Ovary (tissue), 7 donors: ENCODE measurements at regions not wholly inside any gene's neighbourhood (a gene's known extent, or its start where the extent isn't known, plus 50 kb on each side); places are given as distances from the start of the nearest gene placed in this dataset.

Source experiments
- DNase-seq, 5 donors: peaks; one replicate each; pipeline ENCODE4 v3.0.0-alpha.2; 2019 to 2020
- H3K27ac ChIP-seq, 2 donors: fragments of 200-600 bp; one replicate each; pipeline versions ENCODE4 v1.5.1 to v1.8.0; 2019 to 2022
- H3K27me3 ChIP-seq: fragments of 200-600 bp; one replicate; pipeline ENCODE4 v1.8.0; 2022
- H3K36me3 ChIP-seq: fragments of 200-600 bp; sonication (generic); one replicate; pipeline ENCODE4 v1.5.1; 2019
- H3K4me1 ChIP-seq: one replicate; pipeline ENCODE4 v1.8.1; 2013; ENCODE audit warnings: mild to moderate bottlenecking, moderate library complexity; ENCODE audit not compliant: insufficient read depth
- H3K4me3 ChIP-seq: fragments of 200-600 bp; sonication (generic); one replicate; pipeline ENCODE4 v1.5.1; 2017
- H3K9me3 ChIP-seq, 2 donors: fragments of 200-600 bp in 1 of 2; sonication (generic) in 1 of 2; one replicate each; pipeline versions ENCODE4 v1.5.1 to v1.8.1; 2013 to 2019; ENCODE audit warnings: mild to moderate bottlenecking in 1 of 2, moderate library complexity in 1 of 2
- CTCF ChIP-seq, 3 donors: fragments of 450-650 bp in 2 of 3; fragments of 200-600 bp in 1 of 3; IDR thresholded peaks; one replicate each; pipeline versions ENCODE4 v1.5.1 to v1.8.0; 2016 to 2022; ENCODE audit warnings: antibody characterized with exemption in 3 of 3, mild to moderate bottlenecking in 1 of 3
- EP300 ChIP-seq: sonication (generic); formaldehyde crosslinking; IDR thresholded peaks from one replicate; pipeline ENCODE4 v1.6.1; 2017; ENCODE audit warnings: antibody characterized with exemption
- POLR2A ChIP-seq: fragments of 450-650 bp; IDR thresholded peaks from one replicate; pipeline ENCODE4 v1.6.1; 2017; ENCODE audit warnings: antibody characterized with exemption, mild to moderate bottlenecking, moderate library complexity
- WGBS, 3 donors: extraction: QIAGEN DNeasy Blood & Tissue Kit in 1 of 3; methylation state at CpG; one replicate each; pipeline versions ENCODE4 v1.1.5 to v1.1.7; 2013 to 2017; 5-methylcytosine and 5-hydroxymethylcytosine counted together
- intact Hi-C, 4 donors: fragments of 100-400 bp; cut with DNase I; formaldehyde crosslinking; loops; one replicate each; pipeline versions ENCODE4 v1.11.0 to v1.15.1; 2022 to 2023
- donor health status: DM: no; HTN: no; CAD: no; lungs with moderate emphysema.
- donor health status: DM: no; HTN: no; CAD: no.
- donor health status: Bipolar disorder and iron deficiency.
- donor health status: DM: no; HTN: no; CAD: no.
- donor health status: DM: yes; HTN: yes; CAD: no.

- Histone ChIP-seq H3K27ac (no peak overlapping the region), H3K4me3 (no peak overlapping the region), H3K9me3 (no peaks in the 10 kb centered on the region), H3K27me3 (no peaks in the 10 kb centered on the region), H3K4me1 (no peaks in the 10 kb centered on the region), H3K36me3 (no peaks in the 10 kb centered on the region)
- no peak for DNase-seq
- WGBS, 3 donors, result 41 to 50% (median 48%) methylated on average over 1 of the region's 1 CpG
- TF ChIP-seq EP300 (no peak), POLR2A (no peak), CTCF (IDR thresholded peaks at IDR 0.05) (no peak)
- intact Hi-C loops, result no loop called here
These were observed 248.5 kb downstream of the RERGL start for GRCh38 chr12:17841496-17841895.

GRCh38 chr12:17829813-17830212 is 260.2 kb downstream of the RERGL start:
- Histone ChIP-seq H3K27ac (no peak overlapping the region), H3K36me3 (no peaks in the 10 kb centered on the region), H3K9me3 (no peaks in the 10 kb centered on the region), H3K27me3 (no peaks in the 10 kb centered on the region), H3K4me3 (no peak overlapping the region), H3K4me1 (no peaks in the 10 kb centered on the region)
- TF ChIP-seq POLR2A, result no peak
- TF ChIP-seq CTCF (IDR thresholded peaks at IDR 0.05), result no peak
- no peak for TF ChIP-seq EP300
- intact Hi-C loops, result no loop called here
- 92 to 97% (median 94%) methylated on average over 1 of the region's 1 CpG for WGBS, 3 donors
- no peak for DNase-seq

GRCh38 chr12:17818931-17819330 is 271.1 kb downstream of the RERGL start:
- intact Hi-C loops, result no loop called here
- H3K27ac ChIP-seq, result no peak overlapping the region
- DNase-seq, result no peak
- H3K9me3 ChIP-seq, result no peaks in the 10 kb centered on the region
- no peaks in the 10 kb centered on the region for H3K27me3 ChIP-seq
- H3K36me3 ChIP-seq, result no peaks in the 10 kb centered on the region
- TF ChIP-seq CTCF (IDR thresholded peaks at IDR 0.05), result no peak
- TF ChIP-seq POLR2A, result no peak
- TF ChIP-seq EP300, result no peak
- no peak overlapping the region for H3K4me3 ChIP-seq
- no peaks in the 10 kb centered on the region for H3K4me1 ChIP-seq

- H3K36me3 ChIP-seq, result no peaks in the 10 kb centered on the region
These were observed 279.6 kb downstream of the RERGL start for GRCh38 chr12:17810399-17810798.

More at GRCh38 chr12:17810399-17810798, 279.6 kb downstream of the RERGL start:
- H3K9me3 ChIP-seq, result peaks cover 0 to 4% of the 10 kb centered on the region in 2 donors
- H3K4me1 ChIP-seq, result no peaks in the 10 kb centered on the region
- WGBS, 3 donors, result 62 to 78% (median 66%) methylated on average over 3 of the region's 3 CpGs
- DNase-seq, result no peak
- intact Hi-C loops, result no loop called here
- H3K4me3 ChIP-seq, result no peak overlapping the region
- no peak overlapping the region for H3K27ac ChIP-seq
- H3K27me3 ChIP-seq, result no peaks in the 10 kb centered on the region
- no peak for TF ChIP-seq CTCF (IDR thresholded peaks at IDR 0.05)
- TF ChIP-seq POLR2A, result no peak
- TF ChIP-seq EP300, result no peak
